ENCODE measurements at regions not wholly inside any gene's neighbourhood (a gene's known extent, or its start where the extent isn't known, plus 50 kb on each side); places are given as distances from the start of the nearest gene placed in this dataset.

DNA sequence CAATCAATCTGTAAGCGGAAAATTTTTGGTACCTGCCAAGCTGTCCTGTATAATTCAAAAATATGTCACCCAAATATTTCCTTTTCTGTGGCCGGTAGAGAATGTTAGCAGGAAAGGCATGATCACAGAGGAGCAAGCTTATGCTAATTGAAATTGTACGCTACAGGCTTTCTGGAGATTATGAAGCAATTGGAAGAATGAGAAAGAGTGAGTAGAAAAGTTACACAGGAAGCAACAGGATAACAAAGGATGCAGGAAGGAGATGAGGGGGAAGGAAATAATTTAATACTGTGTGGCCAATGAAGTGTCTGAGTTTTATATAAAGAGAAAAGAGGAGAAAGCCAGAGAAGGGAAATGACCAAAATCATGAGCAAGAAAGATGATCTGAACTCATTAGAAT is 627.2 kb upstream of the STXBP6 start:
- Histone ChIP-seq H3K4me1 (no peaks in the 10 kb centered on the region), H3K36me3 (no peaks in the 10 kb centered on the region), H3K9ac (ENCODE audit: low read depth in 2 of 2, low read length in 2 of 2) (no peak overlapping the region), H3K27ac (no peak overlapping the region), H3K4me3 (no peak overlapping the region), H3K27me3 (no peaks in the 10 kb centered on the region), H3K9me3 (no peaks in the 10 kb centered on the region)
- intact Hi-C loops (cut with DNase I) = no loop called here
- DNase-seq = no peak
- no peak for TF ChIP-seq CTCF (IDR thresholded peaks at IDR 0.05)

- no peak for TF ChIP-seq CTCF (IDR thresholded peaks at IDR 0.05)
- intact Hi-C loops (cut with DNase I) = no loop called here
- no peaks in the 10 kb centered on the region for H3K9me3 ChIP-seq
- DNase-seq = no peak
- no peak overlapping the region for H3K9ac ChIP-seq (ENCODE audit: low read depth in 2 of 2, low read length in 2 of 2)
- H3K27me3 ChIP-seq = no peaks in the 10 kb centered on the region
- H3K36me3 ChIP-seq = no peaks in the 10 kb centered on the region
- no peak overlapping the region for H3K4me3 ChIP-seq
- no peak overlapping the region for H3K27ac ChIP-seq
- H3K4me1 ChIP-seq = no peaks in the 10 kb centered on the region
These were observed 617.4 kb upstream of the STXBP6 start for GRCh38 chr14:25667387-25667786.

DNA sequence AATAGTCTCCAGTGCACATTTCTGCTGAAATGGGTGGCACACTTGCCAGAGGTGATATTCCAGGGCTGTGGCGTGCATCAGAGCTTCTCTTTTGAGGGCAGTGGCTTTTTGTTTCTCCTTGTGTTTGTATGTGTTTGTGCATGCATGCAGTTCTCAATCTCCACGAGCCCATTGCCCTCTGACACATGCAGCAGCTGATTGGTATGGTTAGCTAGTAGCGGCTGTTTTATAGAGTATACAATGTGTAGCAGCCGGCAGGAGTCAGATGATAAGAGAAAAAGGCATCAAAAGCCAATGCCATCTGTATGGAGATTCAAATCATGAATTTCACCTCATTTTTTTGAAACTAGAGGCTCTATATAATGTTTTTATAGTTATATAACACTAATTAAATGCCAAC is 616.9 kb upstream of the STXBP6 start:
- Histone ChIP-seq H3K27ac (no peak overlapping the region), H3K9ac (ENCODE audit: low read depth in 2 of 2, low read length in 2 of 2) (no peak overlapping the region), H3K4me1 (no peaks in the 10 kb centered on the region), H3K4me3 (no peak overlapping the region), H3K9me3 (no peaks in the 10 kb centered on the region), H3K36me3 (no peaks in the 10 kb centered on the region), H3K27me3 (no peaks in the 10 kb centered on the region)
- intact Hi-C loops (cut with DNase I) = no loop called here
- no peak for DNase-seq
- no peak for TF ChIP-seq CTCF (IDR thresholded peaks at IDR 0.05)

DNA sequence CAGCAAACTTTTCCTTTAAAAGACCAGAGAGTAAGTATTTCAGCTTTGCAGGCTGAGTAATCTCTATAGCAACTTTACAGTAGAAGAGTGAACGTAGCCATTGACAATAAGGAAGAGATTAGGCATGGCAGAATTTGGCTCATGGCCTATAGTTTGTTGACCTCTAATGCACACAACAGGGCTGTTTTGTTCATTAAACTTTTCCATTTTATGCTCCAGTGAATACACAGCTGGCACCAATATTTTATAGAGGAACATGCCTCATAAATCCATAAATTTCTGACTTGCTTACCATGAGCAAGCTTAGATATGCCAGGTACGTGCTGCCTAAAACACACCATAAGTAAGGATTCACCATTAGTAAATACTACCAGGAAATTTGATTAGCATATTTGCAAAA is 609.0 kb upstream of the STXBP6 start:
- Histone ChIP-seq H3K27ac (no peak overlapping the region), H3K9ac (ENCODE audit: low read depth in 2 of 2, low read length in 2 of 2) (no peak overlapping the region), H3K4me3 (no peak overlapping the region), H3K9me3 (no peaks in the 10 kb centered on the region), H3K36me3 (no peaks in the 10 kb centered on the region), H3K4me1 (no peaks in the 10 kb centered on the region), H3K27me3 (no peaks in the 10 kb centered on the region)
- DNase-seq = no peak
- no peak for TF ChIP-seq CTCF (IDR thresholded peaks at IDR 0.05)
- intact Hi-C loops (cut with DNase I) = no loop called here

GRCh38 chr14:25630447-25630846 is 580.5 kb upstream of the STXBP6 start:
- H3K4me3 ChIP-seq = no peak overlapping the region
- H3K4me1 ChIP-seq = no peaks in the 10 kb centered on the region
- no peaks in the 10 kb centered on the region for H3K27me3 ChIP-seq
- no peak for TF ChIP-seq CTCF (IDR thresholded peaks at IDR 0.05)
- H3K9me3 ChIP-seq = no peaks in the 10 kb centered on the region
- no peak overlapping the region for H3K9ac ChIP-seq (ENCODE audit: low read depth in 2 of 2, low read length in 2 of 2)
- intact Hi-C loops (cut with DNase I) = no loop called here
- no peak overlapping the region for H3K27ac ChIP-seq
- DNase-seq = no peak
- no peaks in the 10 kb centered on the region for H3K36me3 ChIP-seq

DNA sequence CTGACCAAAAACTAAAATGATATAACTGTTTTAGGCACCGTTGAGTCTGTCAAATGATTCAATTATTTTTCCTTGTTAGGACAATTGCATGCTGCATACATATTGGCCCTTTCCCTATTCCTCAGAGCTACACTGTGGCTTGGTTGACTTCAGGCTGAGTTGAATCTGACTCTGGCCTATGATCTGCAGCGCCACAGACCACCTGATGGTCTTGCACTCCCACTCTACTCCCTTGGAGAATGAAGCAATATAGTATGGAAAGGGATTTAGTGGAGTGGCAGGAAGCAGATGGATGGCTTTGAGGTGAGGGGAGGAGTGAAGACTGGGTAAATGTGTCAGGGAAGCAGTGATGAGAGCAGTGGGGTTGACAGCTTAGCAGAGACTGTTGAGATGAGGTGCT is 579.0 kb upstream of the STXBP6 start:
- Histone ChIP-seq H3K36me3 (no peaks in the 10 kb centered on the region), H3K4me1 (no peaks in the 10 kb centered on the region), H3K27ac (no peak overlapping the region), H3K27me3 (no peaks in the 10 kb centered on the region), H3K4me3 (no peak overlapping the region), H3K9ac (ENCODE audit: low read depth in 2 of 2, low read length in 2 of 2) (no peak overlapping the region), H3K9me3 (no peaks in the 10 kb centered on the region)
- no peak for TF ChIP-seq CTCF (IDR thresholded peaks at IDR 0.05)
- no peak for DNase-seq
- intact Hi-C loops (cut with DNase I) = no loop called here

Data from colonic mucosa (tissue), 4 donors.